ENCODE measurements at regions not wholly inside any gene's neighbourhood (a gene's known extent, or its start where the extent isn't known, plus 50 kb on each side); places are given as distances from the start of the nearest gene placed in this dataset.

DNA sequence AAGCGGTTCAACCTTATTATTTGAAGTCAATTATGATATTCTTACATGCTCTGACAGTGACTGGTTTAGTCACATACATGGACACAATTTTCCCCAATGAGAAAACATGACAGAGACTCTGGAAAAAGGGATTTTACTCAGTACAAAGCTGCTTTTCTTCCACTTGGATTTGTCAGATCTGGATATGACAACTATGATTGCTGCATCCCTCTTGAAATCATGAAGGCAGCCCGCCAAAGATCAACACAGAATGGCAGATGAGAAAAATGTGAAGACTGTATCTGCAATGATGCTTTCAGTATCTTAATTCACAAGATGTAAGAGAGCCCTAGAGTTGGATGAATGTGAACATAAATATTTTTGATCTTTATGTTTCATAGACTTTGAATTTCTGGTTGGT, 439.6 kb downstream of the CDH8 start:
- TF ChIP-seq, protein P1, sequence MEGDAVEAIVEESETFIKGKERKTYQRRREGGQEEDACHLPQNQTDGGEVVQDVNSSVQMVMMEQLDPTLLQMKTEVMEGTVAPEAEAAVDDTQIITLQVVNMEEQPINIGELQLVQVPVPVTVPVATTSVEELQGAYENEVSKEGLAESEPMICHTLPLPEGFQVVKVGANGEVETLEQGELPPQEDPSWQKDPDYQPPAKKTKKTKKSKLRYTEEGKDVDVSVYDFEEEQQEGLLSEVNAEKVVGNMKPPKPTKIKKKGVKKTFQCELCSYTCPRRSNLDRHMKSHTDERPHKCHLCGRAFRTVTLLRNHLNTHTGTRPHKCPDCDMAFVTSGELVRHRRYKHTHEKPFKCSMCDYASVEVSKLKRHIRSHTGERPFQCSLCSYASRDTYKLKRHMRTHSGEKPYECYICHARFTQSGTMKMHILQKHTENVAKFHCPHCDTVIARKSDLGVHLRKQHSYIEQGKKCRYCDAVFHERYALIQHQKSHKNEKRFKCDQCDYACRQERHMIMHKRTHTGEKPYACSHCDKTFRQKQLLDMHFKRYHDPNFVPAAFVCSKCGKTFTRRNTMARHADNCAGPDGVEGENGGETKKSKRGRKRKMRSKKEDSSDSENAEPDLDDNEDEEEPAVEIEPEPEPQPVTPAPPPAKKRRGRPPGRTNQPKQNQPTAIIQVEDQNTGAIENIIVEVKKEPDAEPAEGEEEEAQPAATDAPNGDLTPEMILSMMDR (IDR thresholded peaks at IDR 0.05; ENCODE audit: insufficient read depth, low read length), result no peak
- no peak overlapping the region for H3K4me3 ChIP-seq (ENCODE audit: low read depth, low read length)
- DNase-seq (ENCODE audit: low read depth), result no peak

DNA sequence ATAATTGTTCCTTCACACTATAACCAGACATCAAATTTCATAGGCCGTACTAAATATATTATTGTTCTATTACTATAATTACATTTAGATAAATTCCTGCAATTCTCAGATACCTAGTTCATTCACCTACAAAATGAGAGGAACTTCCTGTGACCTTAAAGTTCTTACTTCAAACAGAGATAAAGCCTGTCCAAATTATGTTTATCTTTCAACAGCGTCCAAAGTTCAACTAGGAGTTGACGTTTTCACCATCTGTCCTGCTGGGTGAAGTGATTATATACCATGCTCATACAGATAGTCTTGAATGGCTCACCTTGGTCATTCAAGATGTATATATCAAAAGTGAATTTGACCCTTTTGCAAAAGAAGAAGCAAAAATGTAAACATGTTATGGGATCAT, 440.6 kb downstream of the CDH8 start:
- TF ChIP-seq, protein P1 (IDR thresholded peaks at IDR 0.05; ENCODE audit: insufficient read depth, low read length), result no peak
- no peak overlapping the region for H3K4me3 ChIP-seq (ENCODE audit: low read depth, low read length)
- DNase-seq (ENCODE audit: low read depth), result no peak

DNA sequence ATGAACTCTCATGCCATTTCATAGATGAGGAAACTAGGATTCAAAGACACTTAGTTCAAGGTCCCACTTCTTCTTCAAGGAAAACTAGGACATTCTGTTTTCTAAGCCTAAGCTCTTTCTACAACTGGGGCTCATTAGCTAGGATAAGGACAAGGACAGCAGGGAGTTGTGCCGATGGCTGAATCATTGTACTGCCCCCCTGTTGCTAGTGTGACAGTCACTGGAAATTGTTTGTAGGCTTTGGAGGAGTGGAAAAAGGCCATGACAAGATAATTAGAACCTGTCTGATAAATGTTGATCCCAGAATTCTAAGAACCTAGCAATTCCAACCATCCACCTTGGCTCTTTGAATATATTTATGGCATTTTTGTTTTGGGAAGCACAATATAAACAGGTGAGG, 445.7 kb downstream of the CDH8 start:
- TF ChIP-seq, protein P1 (IDR thresholded peaks at IDR 0.05; ENCODE audit: insufficient read depth, low read length), result no peak
- no peak overlapping the region for H3K4me3 ChIP-seq (ENCODE audit: low read depth, low read length)
- no peak for DNase-seq (ENCODE audit: low read depth)

DNA sequence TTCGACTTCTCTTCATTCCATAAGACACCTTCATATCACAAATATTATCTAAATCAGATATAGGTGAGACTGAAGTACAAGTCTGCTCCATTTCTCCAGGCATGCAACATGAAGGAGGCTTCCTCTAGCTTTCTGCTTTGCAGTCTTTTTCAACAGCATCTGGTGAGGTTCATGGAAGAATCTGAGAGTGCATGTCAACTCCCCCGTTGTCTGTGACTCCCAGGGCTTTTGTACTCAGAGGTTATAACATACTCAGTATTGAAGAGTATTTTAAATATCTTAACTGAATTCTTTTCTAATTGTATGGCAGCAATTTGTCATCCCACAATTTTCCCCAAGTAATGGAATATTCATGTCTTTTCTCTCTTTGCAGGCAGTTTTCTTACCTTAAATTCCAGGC, 448.7 kb downstream of the CDH8 start:
- no peak overlapping the region for H3K4me3 ChIP-seq (ENCODE audit: low read depth, low read length)
- DNase-seq (ENCODE audit: low read depth), result no peak
- TF ChIP-seq, protein P1 (IDR thresholded peaks at IDR 0.05; ENCODE audit: insufficient read depth, low read length), result no peak

DNA sequence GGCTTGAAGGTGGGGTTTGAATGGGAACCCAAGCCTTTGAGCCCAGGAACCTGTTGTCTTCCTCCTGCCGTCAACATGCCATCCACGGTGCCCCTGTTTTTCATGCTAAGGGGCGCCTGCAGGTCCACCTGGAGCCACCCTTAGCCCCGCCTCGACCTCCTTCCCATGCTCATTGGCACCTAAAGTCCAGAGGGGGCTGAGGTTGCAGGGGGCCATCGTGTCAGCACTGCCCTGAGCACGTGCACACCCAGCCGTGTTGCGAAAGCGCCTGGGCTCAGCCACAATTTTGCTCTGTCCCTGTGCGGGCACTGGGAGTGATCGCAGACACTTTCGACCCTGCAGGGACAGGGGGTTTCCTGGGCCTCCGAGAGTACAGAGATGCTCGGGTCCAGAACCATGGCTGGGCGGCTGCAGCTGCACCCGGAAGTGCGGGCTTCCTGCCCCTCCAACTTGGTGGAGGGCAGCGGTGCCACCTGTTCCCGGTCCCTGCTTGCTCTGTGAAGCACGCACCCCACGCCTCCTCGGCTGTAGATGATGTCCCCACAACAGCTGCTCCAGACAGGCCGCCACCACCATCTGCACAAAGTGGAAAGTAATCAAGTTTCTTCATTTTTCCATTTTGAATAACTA, 454.7 kb downstream of the CDH8 start:
- DNase-seq (ENCODE audit: low read depth), result no peak
- H3K4me3 ChIP-seq (ENCODE audit: low read depth, low read length), result no peak overlapping the region
- TF ChIP-seq, protein P1 (IDR thresholded peaks at IDR 0.05; ENCODE audit: insufficient read depth, low read length), result no peak

DNA sequence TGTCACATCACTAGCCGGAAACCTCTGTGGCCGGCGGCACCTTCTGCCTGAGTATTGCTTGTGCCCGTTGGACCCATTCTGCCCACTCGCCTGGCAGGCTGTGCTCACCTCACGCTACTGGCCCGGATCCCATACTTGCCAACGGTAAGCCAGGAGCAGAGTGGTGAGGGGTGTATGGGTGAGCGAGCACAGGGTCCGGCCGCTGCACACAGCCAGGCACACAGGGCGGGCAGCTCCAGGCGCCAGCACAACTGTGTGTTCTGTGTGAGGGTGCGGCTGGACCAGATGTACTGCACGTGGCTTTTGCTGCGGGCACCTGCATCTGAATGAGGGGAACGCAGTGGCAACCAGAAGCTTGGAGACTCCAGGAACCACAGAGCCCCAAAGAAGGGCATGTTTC, 455.7 kb downstream of the CDH8 start:
- no peak for DNase-seq (ENCODE audit: low read depth)
- TF ChIP-seq, protein P1 (IDR thresholded peaks at IDR 0.05; ENCODE audit: insufficient read depth, low read length), result no peak
- no peak overlapping the region for H3K4me3 ChIP-seq (ENCODE audit: low read depth, low read length)

DNA sequence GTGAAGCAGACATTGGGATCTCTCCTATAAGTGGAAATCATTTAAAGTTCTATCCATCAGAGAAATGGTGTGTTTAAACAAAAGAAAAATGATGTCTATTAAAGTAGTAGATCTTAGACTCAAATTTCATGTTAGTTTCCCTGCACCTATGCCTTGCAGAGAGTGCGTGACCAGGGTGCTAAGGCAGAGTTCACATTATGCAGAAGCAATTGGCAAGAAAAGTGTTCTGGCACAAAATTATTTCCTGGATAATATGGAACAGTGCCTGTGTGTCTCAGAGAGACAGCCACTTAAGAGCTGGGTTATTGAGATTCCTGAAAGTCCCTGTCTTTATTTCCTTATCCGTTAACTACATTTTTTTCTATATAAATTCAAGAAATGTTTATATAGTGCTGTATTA, 457.0 kb downstream of the CDH8 start:
- DNase-seq (ENCODE audit: low read depth), result no peak
- TF ChIP-seq, protein P1 (IDR thresholded peaks at IDR 0.05; ENCODE audit: insufficient read depth, low read length), result no peak
- no peak overlapping the region for H3K4me3 ChIP-seq (ENCODE audit: low read depth, low read length)
